Neural cell (in vitro differentiated cells): ENCODE measurements at regions not wholly inside any gene's neighbourhood (a gene's known extent, or its start where the extent isn't known, plus 50 kb on each side); places are given as distances from the start of the nearest gene placed in this dataset.

Experiments used
- CTCF ChIP-seq: fragments of 450-650 bp; IDR thresholded peaks from 2 replicates; pipeline ENCODE4 v1.5.1; 2014; ENCODE audit warnings: antibody characterized with exemption, mild to moderate bottlenecking, moderate library complexity; ENCODE audit not compliant: poor library complexity, severe bottlenecking
- RAD21 ChIP-seq: fragments of 450-650 bp; conservative IDR thresholded peaks from 2 replicates; pipeline ENCODE4 v1.6.1; 2014; ENCODE audit warnings: antibody characterized with exemption, mild to moderate bottlenecking, moderate library complexity
- TAF1 ChIP-seq: IDR thresholded peaks from 2 replicates; pipeline ENCODE4 v1.6.1; 2012; ENCODE audit warnings: low read depth

DNA sequence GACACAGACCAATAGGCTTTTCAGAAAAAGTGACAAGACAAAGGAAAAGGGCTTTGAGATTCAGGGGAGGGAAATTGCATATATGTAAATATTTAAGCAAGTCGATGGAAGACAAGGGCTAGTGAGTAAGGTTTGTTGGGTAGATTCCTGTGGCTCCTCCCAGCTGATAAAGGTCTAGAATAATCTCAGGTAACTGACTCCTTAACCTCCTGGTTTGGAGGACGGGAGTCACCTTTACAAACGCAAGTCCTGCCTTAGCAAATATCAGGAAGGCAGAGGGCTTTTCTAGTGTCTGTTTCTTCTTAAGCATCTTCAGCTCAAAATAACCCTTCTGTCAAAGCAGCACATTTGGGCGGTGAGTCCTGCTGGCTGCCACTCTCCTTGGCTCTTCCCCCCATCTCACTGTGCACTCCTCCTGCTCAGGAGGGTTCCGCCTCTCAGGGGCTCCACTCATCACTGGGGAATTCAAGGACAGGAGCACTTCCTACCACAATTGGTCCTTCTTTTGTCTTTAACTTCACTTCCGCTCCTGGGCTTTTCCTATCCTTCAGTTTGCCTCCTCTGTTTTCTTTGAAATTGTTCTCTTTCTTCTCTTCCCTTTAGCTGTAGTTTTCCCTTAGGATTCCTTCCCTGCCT, 496.3 kb upstream of the KLF6 start:
- TF ChIP-seq CTCF (no peak), TAF1 (no peak), RAD21 (no peak)
